HG02973 (cell line): ENCODE measurements at regions not wholly inside any gene's neighbourhood (a gene's known extent, or its start where the extent isn't known, plus 50 kb on each side); places are given as distances from the start of the nearest gene placed in this dataset.
A peak's percentile ranks its signal among the peaks of the same experiment; 100 is the strongest.
"Not testable (repeated sequence)": the region's sequence is repeated elsewhere in the genome, so short reads cannot be mapped to it uniquely, and the experiment has no call there.

Experiments
- ATAC-seq: cut with Tn5 transposase; IDR thresholded peaks from one replicate; pipeline ENCODE4 v1.9.1; 2021; ENCODE audit warnings: moderate library complexity; ENCODE audit not compliant: unreplicated experiment

- no peak for ATAC-seq
Measured at GRCh38 chr3:186454881-186455703, 89.1 kb downstream of the CRYGS start.

- ATAC-seq: no peak
Measured at GRCh38 chr3:186453531-186453930, 90.6 kb downstream of the CRYGS start.

- ATAC-seq: no peak
Measured at GRCh38 chr3:186452517-186452916, 90.5 kb upstream of the DGKG start.

GRCh38 chr3:186451371-186451770 lies 89.3 kb upstream of the DGKG start:
- ATAC-seq: no peak

GRCh38 chr3:186444974-186445373 lies 82.9 kb upstream of the DGKG start:
- ATAC-seq: no peak

GRCh38 chr3:186444288-186444687 lies 82.3 kb upstream of the DGKG start:
- no peak for ATAC-seq

GRCh38 chr3:186442979-186443378 lies 80.9 kb upstream of the DGKG start:
- not testable (repeated sequence) for ATAC-seq

GRCh38 chr3:186442162-186442561 lies 80.1 kb upstream of the DGKG start:
- ATAC-seq: no peak

GRCh38 chr3:186440891-186441290 lies 78.9 kb upstream of the DGKG start:
- no peak for ATAC-seq

GRCh38 chr3:186439725-186440124 lies 77.7 kb upstream of the DGKG start:
- ATAC-seq: no peak

- ATAC-seq: not testable (repeated sequence)
Measured at GRCh38 chr3:186435332-186435731, 73.3 kb upstream of the DGKG start.

- ATAC-seq: no peak
Measured at GRCh38 chr3:186432944-186433732, 71.1 kb upstream of the DGKG start.

- ATAC-seq: peak; percentile 54
Measured at GRCh38 chr3:186432189-186432588, 70.2 kb upstream of the DGKG start.

- no peak for ATAC-seq
Measured at GRCh38 chr3:186427627-186428281, 65.7 kb upstream of the DGKG start.

- ATAC-seq: no peak
Measured at GRCh38 chr3:186425788-186426730, 64.0 kb upstream of the DGKG start.

GRCh38 chr3:186421946-186422345 lies 59.9 kb upstream of the DGKG start:
- ATAC-seq: no peak

- no peak for ATAC-seq
Measured at GRCh38 chr3:186418671-186419145, 56.7 kb upstream of the DGKG start.

GRCh38 chr3:186417791-186418190 lies 55.8 kb upstream of the DGKG start:
- ATAC-seq: no peak

GRCh38 chr3:186414735-186415419 lies 52.8 kb upstream of the DGKG start:
- ATAC-seq: no peak
